Trophoblast cell (in vitro differentiated cells and primary cell): ENCODE measurements at regions not wholly inside any gene's neighbourhood (a gene's known extent, or its start where the extent isn't known, plus 50 kb on each side); places are given as distances from the start of the nearest gene placed in this dataset.

Source experiments
- DNase-seq, 2 donors: peaks; one replicate each; pipeline ENCODE4 v3.0.0-alpha.2; 2016
- H2AFZ ChIP-seq: 2 replicates; pipeline ENCODE4 v1.6.1; 2013; ENCODE audit warnings: low read length, moderate library complexity, mild to moderate bottlenecking; ENCODE audit not compliant: insufficient read depth, poor library complexity
- H2AK5ac ChIP-seq: 2 replicates; pipeline ENCODE4 v1.6.1; 2013; ENCODE audit warnings: mild to moderate bottlenecking, low read length
- H2BK120ac ChIP-seq: 2 replicates; pipeline ENCODE4 v1.6.1; 2013; ENCODE audit warnings: low read length, mild to moderate bottlenecking, moderate library complexity; ENCODE audit not compliant: insufficient read depth, poor library complexity
- H2BK12ac ChIP-seq: 2 replicates; pipeline ENCODE4 v1.6.1; 2013; ENCODE audit warnings: mild to moderate bottlenecking, low read length, moderate library complexity
- H2BK5ac ChIP-seq: 2 replicates; pipeline ENCODE4 v1.6.1; 2013; ENCODE audit warnings: low read length, low read depth, moderate library complexity, mild to moderate bottlenecking; ENCODE audit not compliant: poor library complexity
- H3K14ac ChIP-seq: 2 replicates; pipeline ENCODE4 v1.6.1; 2013; ENCODE audit warnings: mild to moderate bottlenecking, low read length
- H3K18ac ChIP-seq: 2 replicates; pipeline ENCODE4 v1.6.1; 2013; ENCODE audit warnings: mild to moderate bottlenecking, low read length
- H3K23ac ChIP-seq: 2 replicates; pipeline ENCODE4 v1.6.1; 2013; ENCODE audit warnings: low read length
- H3K27ac ChIP-seq: 2 replicates; pipeline ENCODE4 v1.5.1; 2013; ENCODE audit warnings: low read depth, mild to moderate bottlenecking, inconsistent platforms, low read length, moderate library complexity
- H3K27me3 ChIP-seq: 2 replicates; pipeline ENCODE4 v1.6.1; 2013; ENCODE audit warnings: inconsistent platforms, mild to moderate bottlenecking, low read length, moderate library complexity; ENCODE audit not compliant: insufficient read depth
- H3K36me3 ChIP-seq, 2 experiments: 1 replicate in 1 of 2; 2 replicates in 1 of 2; pipeline ENCODE4 v1.6.1; 2013; ENCODE audit warnings: low read length in 2 of 2, mild to moderate bottlenecking in 2 of 2, moderate library complexity in 1 of 2; ENCODE audit not compliant: insufficient read depth in 2 of 2, control insufficient read depth in 1 of 2
- H3K4ac ChIP-seq: 2 replicates; pipeline ENCODE4 v1.6.1; 2013; ENCODE audit warnings: low read depth, mild to moderate bottlenecking, low read length, moderate library complexity
- H3K4me1 ChIP-seq, 2 experiments: 1 replicate in 1 of 2; 2 replicates in 1 of 2; pipeline ENCODE4 v1.6.1; 2013; ENCODE audit warnings: low read length in 2 of 2, mild to moderate bottlenecking in 2 of 2, moderate library complexity in 1 of 2; ENCODE audit not compliant: insufficient read depth in 2 of 2, control insufficient read depth in 1 of 2
- H3K4me2 ChIP-seq: 2 replicates; pipeline ENCODE4 v1.6.1; 2013; ENCODE audit warnings: inconsistent platforms, mild to moderate bottlenecking, low read length, moderate library complexity
- H3K4me3 ChIP-seq: 2 replicates; pipeline ENCODE4 v1.5.1; 2013; ENCODE audit warnings: mild to moderate bottlenecking, low read depth, low read length, inconsistent platforms
- H3K79me1 ChIP-seq: one replicate; pipeline ENCODE4 v1.6.1; 2013; ENCODE audit warnings: low read length
- H3K79me2 ChIP-seq: 2 replicates; pipeline ENCODE4 v1.6.1; 2013; ENCODE audit warnings: low read length, mild to moderate bottlenecking; ENCODE audit not compliant: control insufficient read depth, insufficient read depth, poor library complexity
- H3K9ac ChIP-seq: 2 replicates; pipeline ENCODE4 v1.6.1; 2013; ENCODE audit warnings: mild to moderate bottlenecking, low read length
- H3K9me3 ChIP-seq: 2 replicates; pipeline ENCODE4 v1.6.1; 2013; ENCODE audit warnings: low read depth, mild to moderate bottlenecking, control low read depth, inconsistent platforms, low read length; ENCODE audit not compliant: insufficient read depth
- H4K12ac ChIP-seq: 2 replicates; pipeline ENCODE4 v1.6.1; 2013; ENCODE audit warnings: low read depth, mild to moderate bottlenecking, low read length, moderate library complexity
- H4K8ac ChIP-seq: 2 replicates; pipeline ENCODE4 v1.6.1; 2013; ENCODE audit warnings: low read depth, mild to moderate bottlenecking, low read length, moderate library complexity
- H4K91ac ChIP-seq: one replicate; pipeline ENCODE4 v1.6.1; 2013; ENCODE audit warnings: low read depth, mild to moderate bottlenecking, low read length, moderate library complexity
- WGBS: extraction: QIAGEN DNeasy Blood & Tissue Kit; methylation state at CpG from one replicate; pipeline ENCODE4 v1.1.7; 2013; ENCODE audit warnings: missing lambda C conversion rate; ENCODE audit not compliant: insufficient read length, insufficient coverage; ENCODE audit errors: extremely low coverage; 5-methylcytosine and 5-hydroxymethylcytosine counted together

- no peak overlapping the region for H4K8ac ChIP-seq
- H3K18ac ChIP-seq: no peak overlapping the region
- no peak overlapping the region for H2AK5ac ChIP-seq
- whole genome bisulfite sequencing: no CpG with 5 or more reads among the region's 3 CpGs
- H3K79me2 ChIP-seq: no peaks in the 10 kb centered on the region
- H3K4me3 ChIP-seq: no peak overlapping the region
- H3K79me1 ChIP-seq: no peaks in the 10 kb centered on the region
- no peak overlapping the region for H2BK12ac ChIP-seq
- no peaks in the 10 kb centered on the region for H3K9me3 ChIP-seq
- no peak overlapping the region for H2BK120ac ChIP-seq
- no peak overlapping the region for H3K4me2 ChIP-seq
- H3K36me3 ChIP-seq: no peaks in the 10 kb centered on the region
- no peak overlapping the region for H4K12ac ChIP-seq
- H3K9ac ChIP-seq: no peak overlapping the region
- H3K14ac ChIP-seq: no peak overlapping the region
- no peak overlapping the region for H3K4ac ChIP-seq
- DNase-seq: no peak
- no peak overlapping the region for H2BK5ac ChIP-seq
- H3K4me1 ChIP-seq: no peaks in the 10 kb centered on the region
- no peak overlapping the region for H2AFZ ChIP-seq
- no peak overlapping the region for H3K27ac ChIP-seq
- no peak overlapping the region for H3K23ac ChIP-seq
- no peaks in the 10 kb centered on the region for H3K27me3 ChIP-seq
- H4K91ac ChIP-seq: no peak overlapping the region
Measured at GRCh38 chr6:16834242-16834641, 73.0 kb upstream of the ATXN1 start.

GRCh38 chr6:16832721-16833120 lies 71.5 kb upstream of the ATXN1 start:
- Histone ChIP-seq H3K79me1 (no peaks in the 10 kb centered on the region), H3K14ac (no peak overlapping the region), H3K4ac (no peak overlapping the region), H3K18ac (no peak overlapping the region), H4K8ac (no peak overlapping the region), H2BK12ac (no peak overlapping the region), H3K23ac (no peak overlapping the region), H4K12ac (no peak overlapping the region), H4K91ac (no peak overlapping the region), H2BK5ac (no peak overlapping the region), H3K27ac (no peak overlapping the region), H3K9me3 (no peaks in the 10 kb centered on the region), H2AFZ (no peak overlapping the region), H2BK120ac (no peak overlapping the region), H3K4me1 (no peaks in the 10 kb centered on the region), H3K36me3 (no peaks in the 10 kb centered on the region), H3K4me2 (no peak overlapping the region), H3K4me3 (no peak overlapping the region), H3K79me2 (no peaks in the 10 kb centered on the region), H3K9ac (no peak overlapping the region), H2AK5ac (no peak overlapping the region), H3K27me3 (no peaks in the 10 kb centered on the region)
- DNase-seq: peak in 1 of 2 donors; percentile 57
- no CpG with 5 or more reads among the region's 6 CpGs for WGBS

- DNase-seq: peak in 1 of 2 donors; percentile 15
- WGBS: no CpG with 5 or more reads among the region's 5 CpGs
- no peaks in the 10 kb centered on the region for H3K79me2 ChIP-seq
- no peak overlapping the region for H2BK120ac ChIP-seq
- H2BK12ac ChIP-seq: no peak overlapping the region
- no peak overlapping the region for H4K91ac ChIP-seq
- H3K4me2 ChIP-seq: no peak overlapping the region
- H3K9me3 ChIP-seq: no peaks in the 10 kb centered on the region
- H4K12ac ChIP-seq: no peak overlapping the region
- H2AK5ac ChIP-seq: no peak overlapping the region
- H3K23ac ChIP-seq: no peak overlapping the region
- no peak overlapping the region for H3K4ac ChIP-seq
- H3K36me3 ChIP-seq: no peaks in the 10 kb centered on the region
- H3K4me3 ChIP-seq: no peak overlapping the region
- H3K9ac ChIP-seq: no peak overlapping the region
- H2AFZ ChIP-seq: no peak overlapping the region
- H3K18ac ChIP-seq: no peak overlapping the region
- no peak overlapping the region for H3K14ac ChIP-seq
- H2BK5ac ChIP-seq: no peak overlapping the region
- no peaks in the 10 kb centered on the region for H3K4me1 ChIP-seq
- no peak overlapping the region for H3K27ac ChIP-seq
- no peak overlapping the region for H4K8ac ChIP-seq
- no peaks in the 10 kb centered on the region for H3K27me3 ChIP-seq
- H3K79me1 ChIP-seq: no peaks in the 10 kb centered on the region
Measured at GRCh38 chr6:16832043-16832567, 70.8 kb upstream of the ATXN1 start.

GRCh38 chr6:16831136-16831535 lies 69.9 kb upstream of the ATXN1 start:
- no peak overlapping the region for H3K18ac ChIP-seq
- no CpG with 5 or more reads among the region's 8 CpGs for WGBS
- H3K4me2 ChIP-seq: no peak overlapping the region
- no peaks in the 10 kb centered on the region for H3K79me2 ChIP-seq
- H2AK5ac ChIP-seq: no peak overlapping the region
- H4K8ac ChIP-seq: no peak overlapping the region
- H3K9ac ChIP-seq: no peak overlapping the region
- H3K4me3 ChIP-seq: no peak overlapping the region
- no peaks in the 10 kb centered on the region for H3K27me3 ChIP-seq
- no peak overlapping the region for H3K4ac ChIP-seq
- H3K14ac ChIP-seq: no peak overlapping the region
- H4K12ac ChIP-seq: no peak overlapping the region
- H3K27ac ChIP-seq: no peak overlapping the region
- no peak overlapping the region for H3K23ac ChIP-seq
- H4K91ac ChIP-seq: no peak overlapping the region
- H3K9me3 ChIP-seq: no peaks in the 10 kb centered on the region
- no peaks in the 10 kb centered on the region for H3K4me1 ChIP-seq
- H2AFZ ChIP-seq: no peak overlapping the region
- H3K79me1 ChIP-seq: no peaks in the 10 kb centered on the region
- H2BK120ac ChIP-seq: no peak overlapping the region
- H2BK12ac ChIP-seq: no peak overlapping the region
- H2BK5ac ChIP-seq: no peak overlapping the region
- no peak for DNase-seq
- H3K36me3 ChIP-seq: no peaks in the 10 kb centered on the region
